ENCODE measurements at regions not wholly inside any gene's neighbourhood (a gene's known extent, or its start where the extent isn't known, plus 50 kb on each side); places are given as distances from the start of the nearest gene placed in this dataset.

- Histone ChIP-seq H3K4me3 (ENCODE audit: control insufficient read depth in 2 of 3, extremely low read depth in 1 of 3, insufficient read depth in 2 of 3, low read depth in 1 of 3, low read length in 3 of 3) (no peak overlapping the region), H3K36me3 (ENCODE audit: control insufficient read depth in 2 of 2, extremely low read depth in 1 of 2, insufficient read depth in 2 of 2, low read length in 2 of 2) (peaks cover 2% of the 10 kb centered on the region in 2 experiments)
These were observed 128.4 kb upstream of the ZNF746 start for GRCh38 chr7:149625947-149626392.

GRCh38 chr7:149625340-149625946, 127.8 kb upstream of the ZNF746 start:
- Histone ChIP-seq H3K4me3 (ENCODE audit: control insufficient read depth in 2 of 3, extremely low read depth in 1 of 3, insufficient read depth in 2 of 3, low read depth in 1 of 3, low read length in 3 of 3) (peak overlapping the region; percentile 65 to 87 (median 77)), H3K27me3 (ENCODE audit: control insufficient read depth, extremely low read depth, insufficient read depth, low read length) (no peaks in the 10 kb centered on the region), H3K4me2 (ENCODE audit: control insufficient read depth, extremely low read depth, insufficient read depth, low read depth, low read length) (peak overlapping the region; percentile 88), H4K20me1 (ENCODE audit: control insufficient read depth, extremely low read depth, insufficient read depth, low read length) (peaks cover 8% of the 10 kb centered on the region), H3K27ac (ENCODE audit: control insufficient read depth, insufficient read depth, low read length) (peak overlapping the region; percentile 69), H3K36me3 (ENCODE audit: control insufficient read depth in 2 of 2, extremely low read depth in 1 of 2, insufficient read depth in 2 of 2, low read length in 2 of 2) (peaks cover 4 to 6% of the 10 kb centered on the region in 2 experiments), H3K9me1 (ENCODE audit: control insufficient read depth, extremely low read depth, insufficient read depth, low read length) (no peaks in the 10 kb centered on the region), H3K4me1 (ENCODE audit: control insufficient read depth, extremely low read depth, insufficient read depth, low read length) (peaks cover 14% of the 10 kb centered on the region), H3K9ac (ENCODE audit: control insufficient read depth, extremely low read depth, insufficient read depth, low read length) (peak overlapping the region; percentile 82), H3K9me3 (ENCODE audit: control insufficient read depth, low read depth, low read length) (no peaks in the 10 kb centered on the region), H3K79me2 (ENCODE audit: control insufficient read depth, insufficient read depth, low read length) (peaks cover 39% of the 10 kb centered on the region), H2AFZ (ENCODE audit: control insufficient read depth, low read length) (peak overlapping the region; percentile 92)
- dilution Hi-C loops (cut with MboI; ENCODE audit: extremely low pct_ligation_motif_present, low sequenced_read_pairs) = no loop called here
- DNase-seq (ENCODE audit: low read depth, low spot score) (no peak), FAIRE-seq (no peak)
- TF ChIP-seq EZH2 (IDR thresholded peaks at IDR 0.05; ENCODE audit: low read length) = no peak
- TF ChIP-seq, protein P1, sequence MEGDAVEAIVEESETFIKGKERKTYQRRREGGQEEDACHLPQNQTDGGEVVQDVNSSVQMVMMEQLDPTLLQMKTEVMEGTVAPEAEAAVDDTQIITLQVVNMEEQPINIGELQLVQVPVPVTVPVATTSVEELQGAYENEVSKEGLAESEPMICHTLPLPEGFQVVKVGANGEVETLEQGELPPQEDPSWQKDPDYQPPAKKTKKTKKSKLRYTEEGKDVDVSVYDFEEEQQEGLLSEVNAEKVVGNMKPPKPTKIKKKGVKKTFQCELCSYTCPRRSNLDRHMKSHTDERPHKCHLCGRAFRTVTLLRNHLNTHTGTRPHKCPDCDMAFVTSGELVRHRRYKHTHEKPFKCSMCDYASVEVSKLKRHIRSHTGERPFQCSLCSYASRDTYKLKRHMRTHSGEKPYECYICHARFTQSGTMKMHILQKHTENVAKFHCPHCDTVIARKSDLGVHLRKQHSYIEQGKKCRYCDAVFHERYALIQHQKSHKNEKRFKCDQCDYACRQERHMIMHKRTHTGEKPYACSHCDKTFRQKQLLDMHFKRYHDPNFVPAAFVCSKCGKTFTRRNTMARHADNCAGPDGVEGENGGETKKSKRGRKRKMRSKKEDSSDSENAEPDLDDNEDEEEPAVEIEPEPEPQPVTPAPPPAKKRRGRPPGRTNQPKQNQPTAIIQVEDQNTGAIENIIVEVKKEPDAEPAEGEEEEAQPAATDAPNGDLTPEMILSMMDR (optimal IDR thresholded peaks at IDR 0.05 in 1 of 3, IDR thresholded peaks at IDR 0.05 in 1 of 3, conservative IDR thresholded peaks at IDR 0.05 in 1 of 3; ENCODE audit: extremely low read depth in 1 of 3, insufficient read depth in 2 of 3, low read length in 3 of 3) = peak; percentile 65 to 69 (median 69)

More at GRCh38 chr7:149625947-149626392, 128.4 kb upstream of the ZNF746 start:
- H3K27ac ChIP-seq (ENCODE audit: control insufficient read depth, insufficient read depth, low read length) = no peak overlapping the region
- H3K27me3 ChIP-seq (ENCODE audit: control insufficient read depth, extremely low read depth, insufficient read depth, low read length) = no peaks in the 10 kb centered on the region
- H3K9ac ChIP-seq (ENCODE audit: control insufficient read depth, extremely low read depth, insufficient read depth, low read length) = no peak overlapping the region
- H2AFZ ChIP-seq (ENCODE audit: control insufficient read depth, low read length) = peak overlapping the region; percentile 59
- peaks cover 14% of the 10 kb centered on the region for H3K4me1 ChIP-seq (ENCODE audit: control insufficient read depth, extremely low read depth, insufficient read depth, low read length)
- H3K9me1 ChIP-seq (ENCODE audit: control insufficient read depth, extremely low read depth, insufficient read depth, low read length) = no peaks in the 10 kb centered on the region
- H4K20me1 ChIP-seq (ENCODE audit: control insufficient read depth, extremely low read depth, insufficient read depth, low read length) = peaks cover 8% of the 10 kb centered on the region
- H3K4me2 ChIP-seq (ENCODE audit: control insufficient read depth, extremely low read depth, insufficient read depth, low read depth, low read length) = no peak overlapping the region
- peaks cover 34% of the 10 kb centered on the region for H3K79me2 ChIP-seq (ENCODE audit: control insufficient read depth, insufficient read depth, low read length)
- no peaks in the 10 kb centered on the region for H3K9me3 ChIP-seq (ENCODE audit: control insufficient read depth, low read depth, low read length)
- dilution Hi-C loops (cut with MboI; ENCODE audit: extremely low pct_ligation_motif_present, low sequenced_read_pairs) = no loop called here
- no peak for FAIRE-seq
- TF ChIP-seq, protein P1 (optimal IDR thresholded peaks at IDR 0.05 in 1 of 3, IDR thresholded peaks at IDR 0.05 in 1 of 3, conservative IDR thresholded peaks at IDR 0.05 in 1 of 3; ENCODE audit: extremely low read depth in 1 of 3, insufficient read depth in 2 of 3, low read length in 3 of 3) = no peak
- TF ChIP-seq EZH2 (IDR thresholded peaks at IDR 0.05; ENCODE audit: low read length) = no peak
- no peak for DNase-seq (ENCODE audit: low read depth, low spot score)
